ENCODE measurements at regions not wholly inside any gene's neighbourhood (a gene's known extent, or its start where the extent isn't known, plus 50 kb on each side); places are given as distances from the start of the nearest gene placed in this dataset.

- H3K4me3 Mint-ChIP-seq (ENCODE audit: low read depth, unreplicated experiment): no peak overlapping the region
- no peak for DNase-seq
- no peaks in the 10 kb centered on the region for H3K36me3 Mint-ChIP-seq (ENCODE audit: insufficient read depth, unreplicated experiment)
- BruUV-seq (replicated peaks): no TSS peak
- no peaks in the 10 kb centered on the region for H3K27me3 Mint-ChIP-seq (ENCODE audit: unreplicated experiment)
- H3K27ac Mint-ChIP-seq (ENCODE audit: unreplicated experiment): no peak overlapping the region
- no peaks in the 10 kb centered on the region for H3K4me1 Mint-ChIP-seq (ENCODE audit: low read depth, unreplicated experiment)
- no peak for TF ChIP-seq CTCF (IDR thresholded peaks at IDR 0.05; ENCODE audit: unreplicated experiment)
- CTCF ChIA-PET: interaction anchor here (0.7 kb wide), 1 partner anchor 508 kb away, joined by 3 read pairs; no protein-coding TSS in a partner anchor
- intact Hi-C loops (cut with micrococcal nuclease; ENCODE audit: unreplicated experiment): no loop called here
- no peaks in the 10 kb centered on the region for H3K9me3 Mint-ChIP-seq (ENCODE audit: low read depth, unreplicated experiment)
These were observed 348.0 kb upstream of the MEX3C start for GRCh38 chr18:51545446-51545845.

- Mint-ChIP-seq H3K4me1 (ENCODE audit: low read depth, unreplicated experiment) (no peaks in the 10 kb centered on the region), H3K27ac (ENCODE audit: unreplicated experiment) (no peak overlapping the region), H3K4me3 (ENCODE audit: low read depth, unreplicated experiment) (no peak overlapping the region), H3K9me3 (ENCODE audit: low read depth, unreplicated experiment) (no peaks in the 10 kb centered on the region), H3K36me3 (ENCODE audit: insufficient read depth, unreplicated experiment) (no peaks in the 10 kb centered on the region), H3K27me3 (ENCODE audit: unreplicated experiment) (peaks cover 69% of the 10 kb centered on the region)
- BruUV-seq (replicated peaks): no TSS peak
- CTCF ChIA-PET: no interaction called here
- no peak for DNase-seq
- intact Hi-C loops (cut with micrococcal nuclease; ENCODE audit: unreplicated experiment): no loop called here
- no peak for TF ChIP-seq CTCF (IDR thresholded peaks at IDR 0.05; ENCODE audit: unreplicated experiment)
These were observed 361.9 kb upstream of the MEX3C start for GRCh38 chr18:51559198-51559901.

GRCh38 chr18:51559902-51560287, 362.4 kb upstream of the MEX3C start:
- H3K27me3 Mint-ChIP-seq (ENCODE audit: unreplicated experiment): peaks cover 71% of the 10 kb centered on the region
- no peaks in the 10 kb centered on the region for H3K4me1 Mint-ChIP-seq (ENCODE audit: low read depth, unreplicated experiment)
- CTCF ChIA-PET: no interaction called here
- no peak for DNase-seq
- intact Hi-C loops (cut with micrococcal nuclease; ENCODE audit: unreplicated experiment): no loop called here
- H3K4me3 Mint-ChIP-seq (ENCODE audit: low read depth, unreplicated experiment): no peak overlapping the region
- H3K9me3 Mint-ChIP-seq (ENCODE audit: low read depth, unreplicated experiment): no peaks in the 10 kb centered on the region
- H3K36me3 Mint-ChIP-seq (ENCODE audit: insufficient read depth, unreplicated experiment): no peaks in the 10 kb centered on the region
- TF ChIP-seq CTCF (IDR thresholded peaks at IDR 0.05; ENCODE audit: unreplicated experiment): no peak
- no peak overlapping the region for H3K27ac Mint-ChIP-seq (ENCODE audit: unreplicated experiment)
- BruUV-seq (replicated peaks): no TSS peak

DNA sequence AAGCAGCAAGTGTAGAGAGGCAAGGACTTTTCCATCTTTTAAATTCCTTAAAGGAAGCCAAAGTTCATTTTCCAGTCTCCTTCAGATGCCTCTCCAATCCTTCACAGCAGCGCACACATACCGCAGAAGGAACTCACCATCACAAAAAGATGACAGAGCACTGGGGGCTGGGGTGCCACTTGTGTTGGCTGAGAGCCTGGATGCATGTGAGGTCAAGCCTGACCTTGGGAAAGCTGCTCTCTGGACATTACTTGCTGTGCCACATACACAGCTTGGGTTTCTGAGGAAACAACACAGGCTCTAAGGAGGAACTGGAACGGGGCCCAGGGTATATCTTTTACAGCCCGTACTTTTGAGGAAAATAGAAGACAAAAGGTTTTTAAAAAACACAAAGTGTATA, 364.3 kb upstream of the MEX3C start:
- no peaks in the 10 kb centered on the region for H3K36me3 Mint-ChIP-seq (ENCODE audit: insufficient read depth, unreplicated experiment)
- CTCF ChIA-PET: no interaction called here
- H3K4me1 Mint-ChIP-seq (ENCODE audit: low read depth, unreplicated experiment): no peaks in the 10 kb centered on the region
- no peak for TF ChIP-seq CTCF (IDR thresholded peaks at IDR 0.05; ENCODE audit: unreplicated experiment)
- H3K4me3 Mint-ChIP-seq (ENCODE audit: low read depth, unreplicated experiment): no peak overlapping the region
- no peak for DNase-seq
- no peaks in the 10 kb centered on the region for H3K9me3 Mint-ChIP-seq (ENCODE audit: low read depth, unreplicated experiment)
- no peak overlapping the region for H3K27ac Mint-ChIP-seq (ENCODE audit: unreplicated experiment)
- H3K27me3 Mint-ChIP-seq (ENCODE audit: unreplicated experiment): peaks cover 76% of the 10 kb centered on the region
- no TSS peak for BruUV-seq (replicated peaks)
- intact Hi-C loops (cut with micrococcal nuclease; ENCODE audit: unreplicated experiment): no loop called here

Measured in Calu3 (cell line).